H54 (cell line): ENCODE measurements at regions not wholly inside any gene's neighbourhood (a gene's known extent, or its start where the extent isn't known, plus 50 kb on each side); places are given as distances from the start of the nearest gene placed in this dataset.

Experiments
- DNase-seq: peaks from one replicate; pipeline ENCODE4 v3.0.0; 2011; ENCODE audit warnings: low spot score, mixed read lengths; ENCODE audit not compliant: insufficient read length
- FAIRE-seq: peaks from 3 replicates; lab custom pipeline; 2011; peaks lifted over from hg19 to GRCh38; lab: Jason Lieb, UNC
- POLR2A ChIP-seq: IDR thresholded peaks from 2 replicates; pipeline ENCODE4 v1.6.1; 2011; ENCODE audit warnings: low read depth, mild to moderate bottlenecking, low read length

DNA sequence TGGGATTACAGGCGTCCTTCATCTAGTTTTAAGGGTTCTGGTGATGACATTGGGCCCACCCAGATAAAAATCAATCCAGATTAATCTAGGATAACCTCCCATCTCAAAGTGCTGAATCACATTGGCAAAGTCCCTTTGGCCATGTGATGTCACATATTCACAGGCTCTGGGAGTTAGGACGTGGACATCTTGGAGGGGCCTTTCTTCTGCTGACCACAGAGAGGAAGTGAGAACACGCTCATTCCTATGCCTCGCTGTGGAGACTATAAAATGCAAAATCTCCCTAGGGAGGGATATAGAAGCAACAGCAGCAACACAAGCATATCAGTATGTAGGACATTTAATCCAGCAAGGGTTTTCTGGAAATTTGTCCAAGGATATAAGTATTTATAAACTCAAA, 266.0 kb upstream of the PITRM1 start:
- no peak for DNase-seq
- no peak for TF ChIP-seq POLR2A
- no peak for FAIRE-seq

DNA sequence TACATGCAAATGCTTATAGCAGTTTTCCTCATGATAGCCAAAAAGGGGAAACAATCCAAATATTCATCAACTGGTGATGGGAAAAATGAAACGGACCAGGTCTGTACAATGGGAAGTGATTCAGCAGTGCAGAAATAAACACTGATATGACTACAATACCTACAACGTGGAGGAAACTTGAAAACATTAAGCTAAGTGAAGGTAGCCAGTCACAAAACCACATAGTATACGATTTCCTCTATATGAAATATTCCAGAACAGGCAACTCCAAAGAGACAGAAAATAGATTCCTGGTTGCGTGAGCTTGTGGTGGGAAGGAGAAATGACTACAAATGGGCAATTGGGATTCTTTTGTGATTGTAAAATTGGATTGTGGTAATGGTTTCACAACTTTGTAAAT, 263.1 kb upstream of the PITRM1 start:
- no peak for FAIRE-seq
- TF ChIP-seq POLR2A = no peak
- DNase-seq = no peak

DNA sequence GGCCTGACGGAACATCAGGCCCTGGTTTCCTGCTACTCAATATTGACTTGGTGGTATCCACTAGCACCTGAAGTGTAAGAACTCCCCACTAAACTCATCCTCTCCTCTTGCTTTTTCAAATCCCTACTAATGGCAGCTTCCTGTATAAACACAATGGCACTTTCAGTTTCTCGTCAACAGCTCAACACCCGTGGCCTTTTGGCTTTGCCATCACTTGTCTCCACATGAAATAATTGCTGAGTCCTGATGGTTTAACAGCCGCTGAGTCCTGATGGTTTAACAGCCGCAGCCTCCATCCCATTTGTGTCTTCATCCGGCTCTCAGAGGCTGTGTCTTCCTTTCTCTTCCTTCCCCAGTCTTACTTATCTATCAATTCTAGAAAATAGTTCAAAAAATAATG, 261.4 kb upstream of the PITRM1 start:
- DNase-seq = no peak
- TF ChIP-seq POLR2A = no peak
- FAIRE-seq = no peak

DNA sequence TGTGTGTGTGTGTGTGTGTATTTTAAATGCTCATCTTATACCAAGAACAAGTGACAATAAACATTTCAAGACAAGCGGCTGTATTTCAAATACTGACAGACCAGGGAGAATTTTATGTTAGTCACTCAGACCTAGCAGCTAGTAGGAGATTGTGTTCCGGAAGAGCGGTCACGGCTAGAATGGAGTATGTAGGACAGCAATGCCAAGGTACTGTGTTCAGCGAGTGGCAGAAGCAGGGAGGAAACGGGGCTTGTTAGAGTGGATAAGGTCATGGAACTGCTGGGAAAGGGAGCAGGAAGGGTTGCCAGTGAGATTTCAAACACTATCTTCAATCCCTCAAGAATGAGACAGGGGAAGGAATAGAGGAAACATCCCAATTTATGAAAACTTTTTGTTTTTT, 260.5 kb upstream of the PITRM1 start:
- TF ChIP-seq POLR2A = no peak
- FAIRE-seq = no peak
- DNase-seq = no peak

DNA sequence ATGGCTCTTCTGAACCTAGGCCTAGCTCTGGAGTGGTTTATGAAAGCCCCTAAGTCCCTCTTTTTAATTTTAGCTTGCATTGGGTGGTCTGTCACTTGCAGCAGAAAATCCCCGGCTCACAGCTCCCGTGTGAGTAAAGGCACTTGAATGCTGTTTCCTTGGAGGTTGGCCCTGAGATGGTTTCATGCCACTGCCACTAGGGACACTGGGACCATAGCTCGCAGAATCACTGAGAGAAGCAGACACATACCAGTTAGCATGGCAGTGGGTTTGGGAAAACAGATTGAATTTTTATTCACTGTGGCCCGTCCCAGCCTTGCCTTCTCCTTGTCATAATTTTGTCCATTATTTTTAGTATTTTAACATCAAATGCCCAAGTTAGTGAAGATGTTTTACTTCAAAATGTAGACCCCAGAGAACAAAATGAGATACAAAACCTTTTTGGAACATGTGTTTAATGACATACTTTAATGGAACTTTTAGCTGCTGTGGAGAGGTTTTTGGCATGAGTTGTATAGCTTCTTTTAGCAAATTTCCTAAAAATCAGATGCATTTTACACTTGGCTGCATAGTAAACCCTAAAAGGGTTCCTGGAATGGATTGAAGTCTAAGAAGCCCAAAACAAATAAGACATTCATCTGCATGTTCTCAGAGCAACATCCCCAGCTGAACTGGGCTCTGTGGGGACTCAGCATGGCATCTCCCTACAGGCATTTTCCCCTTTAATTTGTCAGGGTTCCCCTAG, 259.7 kb upstream of the PITRM1 start:
- FAIRE-seq (no peak), DNase-seq (no peak)
- TF ChIP-seq POLR2A = no peak

DNA sequence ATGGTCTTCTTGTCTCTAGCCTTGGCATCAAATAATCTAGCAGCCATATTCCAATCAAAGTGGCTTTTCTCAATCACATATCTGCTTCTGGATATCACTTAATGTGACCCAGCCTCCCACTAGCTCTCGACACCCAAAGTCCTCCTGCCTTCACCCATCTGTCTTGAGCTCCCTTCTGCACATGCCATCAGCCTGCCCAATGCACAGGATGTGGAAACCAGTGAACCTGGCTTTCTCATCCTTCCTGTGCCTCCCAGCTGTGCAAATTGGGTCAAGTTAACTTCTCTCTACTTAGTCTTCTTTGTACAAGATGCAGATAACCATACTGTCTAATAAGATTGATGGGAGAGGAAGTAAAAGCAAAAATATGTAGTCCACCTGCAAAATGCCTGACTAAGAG, 257.9 kb upstream of the PITRM1 start:
- FAIRE-seq = no peak
- TF ChIP-seq POLR2A = no peak
- no peak for DNase-seq

DNA sequence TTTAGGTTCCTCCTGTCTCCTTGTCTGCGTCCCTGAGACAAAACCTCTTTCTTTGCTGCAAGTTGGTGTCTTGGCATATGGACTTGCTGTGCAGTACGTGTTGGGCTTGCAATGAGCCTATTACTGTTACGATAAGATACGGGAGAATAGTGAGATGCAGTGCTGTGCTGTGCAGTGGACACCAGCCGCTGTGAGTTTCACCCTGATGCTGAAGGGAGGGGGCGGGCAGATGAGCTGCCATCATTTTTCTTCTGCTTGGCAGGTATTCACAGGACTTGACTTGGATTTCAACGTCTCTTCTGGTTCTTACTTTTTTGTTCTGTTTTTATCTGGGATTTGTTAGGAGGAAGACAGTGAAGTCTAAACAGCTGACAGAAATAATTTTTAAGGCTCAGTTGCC, 257.1 kb upstream of the PITRM1 start:
- DNase-seq = no peak
- no peak for FAIRE-seq
- no peak for TF ChIP-seq POLR2A

DNA sequence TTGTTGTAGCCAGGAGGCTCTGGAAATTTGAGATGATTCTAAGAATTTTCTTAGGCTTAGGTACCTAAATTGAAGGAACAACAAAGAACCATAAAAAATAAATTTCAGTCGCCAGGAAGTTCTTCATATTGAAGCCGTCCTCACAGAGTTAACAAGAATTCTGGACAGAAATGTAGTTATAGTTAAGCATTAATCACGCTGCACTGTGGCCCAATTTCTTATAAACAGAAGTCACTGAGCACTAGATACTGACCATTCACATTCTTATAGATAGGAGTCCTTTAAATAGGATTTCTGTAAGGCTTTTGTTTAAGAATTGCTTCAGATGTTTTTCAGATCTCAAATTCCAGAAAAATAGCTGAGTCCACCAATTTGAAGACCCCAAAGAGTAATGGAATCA, 256.2 kb upstream of the PITRM1 start:
- FAIRE-seq (no peak), DNase-seq (no peak)
- TF ChIP-seq POLR2A = no peak

DNA sequence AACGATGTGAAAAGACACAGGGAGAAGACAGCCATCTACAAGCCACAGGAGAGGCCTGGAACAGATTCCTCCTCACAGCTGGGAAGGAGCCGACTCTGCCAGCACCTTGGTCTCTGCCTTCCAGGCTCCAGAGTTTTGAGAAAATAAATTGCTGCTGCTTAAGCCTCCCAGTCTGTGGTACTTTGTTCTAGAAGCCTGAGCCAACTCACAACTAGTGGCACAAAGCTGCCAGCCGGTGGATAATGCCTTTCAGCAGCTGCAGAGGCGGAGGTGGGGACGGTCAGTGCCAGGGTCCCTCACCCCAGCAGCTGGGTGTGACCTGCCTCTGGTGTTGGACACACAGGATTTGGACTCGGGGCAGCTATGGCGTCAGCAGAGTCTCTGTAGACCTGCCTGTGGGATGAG, 255.4 kb upstream of the PITRM1 start:
- DNase-seq (no peak), FAIRE-seq (no peak)
- TF ChIP-seq POLR2A = no peak

DNA sequence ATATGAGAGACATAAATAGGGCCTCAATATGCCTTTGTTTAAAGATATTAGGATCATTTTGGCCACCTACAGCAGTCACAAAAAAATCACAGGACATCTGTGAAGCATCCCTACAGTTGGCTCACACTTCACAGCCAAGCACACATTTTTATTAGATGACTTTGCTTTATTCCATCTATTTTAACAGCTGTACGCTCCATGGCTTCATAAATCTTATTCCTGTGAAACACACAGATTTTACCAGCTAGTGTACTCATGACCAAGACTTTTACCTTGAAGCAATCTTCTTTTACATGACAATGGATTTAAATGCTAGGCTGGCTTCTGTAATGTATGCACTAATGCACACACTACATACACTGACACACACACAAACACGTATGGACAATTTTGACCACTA, 254.8 kb upstream of the PITRM1 start:
- DNase-seq (no peak), FAIRE-seq (no peak)
- no peak for TF ChIP-seq POLR2A

DNA sequence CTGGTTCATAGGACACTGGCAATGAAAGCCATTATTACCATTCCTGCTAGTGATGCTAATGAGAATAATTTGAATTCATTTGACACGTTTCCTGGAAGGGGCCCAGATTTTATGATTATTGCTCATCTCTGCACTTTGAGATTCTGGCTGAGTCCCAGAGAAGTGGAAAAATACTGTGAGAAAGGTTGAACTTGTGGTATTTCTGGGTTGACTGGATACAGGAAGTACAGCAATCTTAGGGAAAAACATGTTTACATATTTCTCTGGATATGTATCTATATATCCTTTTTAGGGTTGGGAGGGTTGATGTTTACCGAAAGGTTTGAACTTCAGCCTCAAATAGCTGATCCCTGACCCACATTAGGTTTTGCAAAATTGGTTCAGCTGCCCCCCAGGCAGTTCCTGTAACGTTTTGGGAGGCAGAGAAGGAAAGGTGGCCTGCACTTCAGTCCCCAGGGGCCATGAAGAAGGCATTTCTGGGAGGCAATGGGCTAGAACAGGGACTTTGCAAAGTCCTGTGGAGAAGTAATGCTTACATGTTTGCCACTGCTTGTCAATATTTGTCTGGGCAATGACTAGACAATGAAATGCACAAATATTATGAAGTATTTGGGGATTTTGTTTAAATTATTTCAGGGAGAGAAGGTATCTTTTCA, 253.7 kb upstream of the PITRM1 start:
- DNase-seq (no peak), FAIRE-seq (no peak)
- no peak for TF ChIP-seq POLR2A

DNA sequence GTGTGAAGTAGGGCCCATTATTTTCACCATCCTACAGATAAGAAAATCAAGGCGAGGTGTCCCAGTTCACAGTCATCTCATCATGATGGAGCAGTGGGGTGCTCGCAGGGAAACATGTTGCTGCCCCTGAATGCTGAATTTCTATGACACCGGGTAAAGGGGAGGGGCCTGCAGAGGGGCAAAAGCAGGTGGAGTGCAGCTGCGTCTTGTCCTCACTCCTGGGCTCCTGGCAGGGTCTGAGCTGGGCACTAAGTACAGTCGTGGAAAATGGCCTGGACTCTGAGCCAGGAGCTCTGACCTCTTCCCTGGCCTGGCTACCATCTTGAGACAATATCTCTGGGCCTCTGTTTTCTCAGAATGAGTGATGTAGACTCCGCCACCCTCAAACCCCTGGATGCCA, 253.1 kb upstream of the PITRM1 start:
- DNase-seq (no peak), FAIRE-seq (no peak)
- TF ChIP-seq POLR2A = no peak

DNA sequence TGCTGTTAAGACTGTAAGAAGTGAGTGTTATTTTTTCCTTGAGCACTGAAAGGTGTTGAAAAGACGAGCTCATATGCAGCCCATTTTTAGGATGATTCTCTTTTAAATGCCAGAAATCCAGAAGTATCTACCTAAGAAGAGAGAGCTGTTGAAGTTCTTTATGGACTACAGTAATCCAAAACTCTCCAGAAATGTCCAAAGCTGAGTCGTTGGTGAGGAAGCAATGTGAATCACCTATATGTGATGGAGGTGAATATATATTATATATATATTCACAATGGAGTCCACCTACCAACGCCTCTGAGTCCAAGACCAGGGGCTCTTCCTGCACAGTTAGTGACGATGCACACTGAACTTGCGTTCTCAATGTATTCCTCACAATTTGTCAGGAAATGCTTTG, 252.7 kb upstream of the PITRM1 start:
- FAIRE-seq (no peak), DNase-seq (no peak)

DNA sequence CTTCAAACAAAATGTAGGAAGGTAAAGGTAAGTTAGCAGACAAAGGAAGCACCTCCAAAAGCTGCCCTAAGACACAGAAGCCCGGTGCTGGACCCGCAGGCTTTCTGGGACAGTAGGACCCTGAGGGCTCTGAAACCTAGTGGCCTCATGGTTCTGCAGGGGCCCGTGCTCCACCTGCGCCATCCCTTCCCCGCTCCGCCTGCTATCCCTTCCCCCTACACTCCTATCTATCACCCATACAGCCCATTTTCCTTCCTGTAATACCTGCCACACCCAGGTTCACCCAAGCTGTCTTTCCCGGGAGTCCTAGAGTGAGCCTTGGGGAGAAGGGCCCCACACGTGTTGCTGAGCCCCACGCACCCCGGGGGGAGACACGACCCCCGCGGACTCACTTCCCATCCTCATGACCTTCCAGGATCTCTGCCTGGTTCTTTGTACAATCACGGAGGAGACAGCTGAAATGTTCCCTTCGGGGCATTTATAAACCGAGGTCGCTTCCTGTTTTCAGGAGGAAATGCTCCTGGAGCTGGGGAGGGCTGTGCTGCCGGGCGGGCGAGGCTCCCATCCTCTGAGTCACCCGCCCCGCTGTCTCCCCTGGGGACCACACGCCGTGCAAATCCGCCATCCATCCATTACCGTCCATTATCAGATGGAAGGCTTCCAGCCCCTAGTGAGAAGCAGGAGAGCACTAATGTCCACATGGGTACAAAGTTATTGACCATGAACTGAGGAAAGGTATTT, 251.7 kb upstream of the PITRM1 start:
- FAIRE-seq = no peak
- peak; percentile 73 for DNase-seq

More for the DNA sequence above, 252.7 kb upstream of the PITRM1 start:
- TF ChIP-seq POLR2A = no peak

DNA sequence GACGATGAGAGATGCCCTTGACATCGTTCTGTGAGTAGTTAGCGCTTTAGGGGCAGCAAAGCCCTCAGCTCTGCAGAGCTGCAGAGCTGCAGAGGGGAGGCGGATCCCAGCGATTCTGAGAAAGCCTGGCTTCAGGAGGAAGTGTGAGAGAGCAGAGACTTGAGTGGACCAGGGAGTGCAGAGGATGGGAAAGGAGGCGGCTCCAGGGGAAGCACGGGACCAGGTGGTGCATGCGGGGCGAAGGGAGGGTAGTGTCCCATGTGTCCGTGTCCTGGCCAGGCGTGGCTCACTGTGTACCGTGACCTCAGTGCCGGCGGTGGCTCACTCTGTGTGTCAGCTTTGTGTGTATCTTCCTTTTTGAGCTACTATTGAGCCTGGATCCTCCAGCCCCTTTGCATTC, 250.8 kb upstream of the PITRM1 start:
- FAIRE-seq (no peak), DNase-seq (no peak)
- no peak for TF ChIP-seq POLR2A

More for the DNA sequence above, 251.7 kb upstream of the PITRM1 start:
- TF ChIP-seq POLR2A = no peak
